ENCODE measurements at regions not wholly inside any gene's neighbourhood (a gene's known extent, or its start where the extent isn't known, plus 50 kb on each side); places are given as distances from the start of the nearest gene placed in this dataset.

- no peak overlapping the region for H3K4me3 ChIP-seq (ENCODE audit: low read length in 2 of 2)
- H2AK5ac ChIP-seq (ENCODE audit: low read depth, low read length), result no peak overlapping the region
- no peak overlapping the region for H2BK12ac ChIP-seq (ENCODE audit: low read length)
- no peak for DNase-seq (ENCODE audit: low spot score)
- H3K9ac ChIP-seq (ENCODE audit: low read depth, low read length, poor library complexity), result no peak overlapping the region
- H3K79me1 ChIP-seq (ENCODE audit: low read depth, low read length), result no peaks in the 10 kb centered on the region
- peaks cover 0 to 6% of the 10 kb centered on the region in 2 donors for H3K4me1 ChIP-seq (ENCODE audit: control insufficient read depth in 2 of 2, insufficient read depth in 1 of 2, low read depth in 1 of 2, low read length in 2 of 2)
- H4K8ac ChIP-seq (ENCODE audit: low read depth, low read length), result no peak overlapping the region
- no CpG with 5 or more reads among the region's 4 CpGs for WGBS, 2 donors (ENCODE audit: extremely low coverage in 2 of 2, insufficient read length in 2 of 2, insufficient replicate concordance in 1 of 2)
- no peak overlapping the region for H4K91ac ChIP-seq (ENCODE audit: low read depth, low read length, poor library complexity)
- H3K27me3 ChIP-seq (ENCODE audit: control insufficient read depth in 3 of 3, insufficient read depth in 3 of 3, low read depth in 1 of 3, low read length in 3 of 3), result no peaks in the 10 kb centered on the region
- H3K4me2 ChIP-seq (ENCODE audit: insufficient read depth, low read length, poor library complexity, severe bottlenecking), result no peak overlapping the region
- H2BK120ac ChIP-seq (ENCODE audit: low read depth, low read length), result no peak overlapping the region
- no peak overlapping the region for H2BK5ac ChIP-seq (ENCODE audit: low read length)
- H3K36me3 ChIP-seq (replicated peaks in 1 of 2; ENCODE audit: control insufficient read depth in 2 of 2, insufficient read depth in 2 of 2, low read length in 2 of 2), result no peaks in the 10 kb centered on the region
- no peaks in the 10 kb centered on the region for H3K9me3 ChIP-seq (replicated peaks in 1 of 2; ENCODE audit: control insufficient read depth in 2 of 2, insufficient read depth in 1 of 2, low read depth in 1 of 2, low read length in 2 of 2)
- H2AFZ ChIP-seq (ENCODE audit: low read length), result no peak overlapping the region
- no peak overlapping the region for H3K4ac ChIP-seq (ENCODE audit: low read length)
- H2BK15ac ChIP-seq (ENCODE audit: low read length), result no peak overlapping the region
- no peak overlapping the region for H3K23ac ChIP-seq (ENCODE audit: low read depth, low read length, poor library complexity)
- no peak overlapping the region for H3K27ac ChIP-seq (replicated peaks; ENCODE audit: low read length)
- H3K18ac ChIP-seq (ENCODE audit: low read length), result no peak overlapping the region
- no peak overlapping the region for H3K14ac ChIP-seq (ENCODE audit: low read length)
These were observed 122.9 kb upstream of the ADAMTSL1 start for GRCh38 chr9:18350995-18351595.

- Histone ChIP-seq H4K8ac (ENCODE audit: low read depth, low read length) (no peak overlapping the region), H3K27me3 (ENCODE audit: control insufficient read depth in 3 of 3, insufficient read depth in 3 of 3, low read depth in 1 of 3, low read length in 3 of 3) (no peaks in the 10 kb centered on the region), H3K14ac (ENCODE audit: low read length) (no peak overlapping the region), H2BK15ac (ENCODE audit: low read length) (no peak overlapping the region), H3K23ac (ENCODE audit: low read depth, low read length, poor library complexity) (no peak overlapping the region), H3K4me1 (ENCODE audit: control insufficient read depth in 2 of 2, insufficient read depth in 1 of 2, low read depth in 1 of 2, low read length in 2 of 2) (peaks cover 0 to under 1% of the 10 kb centered on the region in 2 donors), H3K4ac (ENCODE audit: low read length) (no peak overlapping the region), H2AK5ac (ENCODE audit: low read depth, low read length) (no peak overlapping the region), H3K36me3 (replicated peaks in 1 of 2; ENCODE audit: control insufficient read depth in 2 of 2, insufficient read depth in 2 of 2, low read length in 2 of 2) (no peaks in the 10 kb centered on the region), H3K4me3 (ENCODE audit: low read length in 2 of 2) (no peak overlapping the region), H2BK120ac (ENCODE audit: low read depth, low read length) (no peak overlapping the region), H3K9ac (ENCODE audit: low read depth, low read length, poor library complexity) (no peak overlapping the region), H2AFZ (ENCODE audit: low read length) (no peak overlapping the region), H2BK12ac (ENCODE audit: low read length) (no peak overlapping the region), H3K18ac (ENCODE audit: low read length) (no peak overlapping the region), H3K4me2 (ENCODE audit: insufficient read depth, low read length, poor library complexity, severe bottlenecking) (no peak overlapping the region), H3K9me3 (replicated peaks in 1 of 2; ENCODE audit: control insufficient read depth in 2 of 2, insufficient read depth in 1 of 2, low read depth in 1 of 2, low read length in 2 of 2) (no peaks in the 10 kb centered on the region), H3K79me1 (ENCODE audit: low read depth, low read length) (no peaks in the 10 kb centered on the region), H2BK5ac (ENCODE audit: low read length) (no peak overlapping the region), H3K27ac (replicated peaks; ENCODE audit: low read length) (no peak overlapping the region), H4K91ac (ENCODE audit: low read depth, low read length, poor library complexity) (no peak overlapping the region)
- DNase-seq (ENCODE audit: low spot score), result no peak
- WGBS, 2 donors (ENCODE audit: extremely low coverage in 2 of 2, insufficient read length in 2 of 2, insufficient replicate concordance in 1 of 2), result no CpG with 5 or more reads among the region's 3 CpGs
These were observed 121.2 kb upstream of the ADAMTSL1 start for GRCh38 chr9:18352711-18353110.

GRCh38 chr9:18353473-18353872 is 120.5 kb upstream of the ADAMTSL1 start:
- Histone ChIP-seq H3K27ac (replicated peaks; ENCODE audit: low read length) (no peak overlapping the region), H3K4ac (ENCODE audit: low read length) (no peak overlapping the region), H2AK5ac (ENCODE audit: low read depth, low read length) (no peak overlapping the region), H3K14ac (ENCODE audit: low read length) (no peak overlapping the region), H2AFZ (ENCODE audit: low read length) (no peak overlapping the region), H3K23ac (ENCODE audit: low read depth, low read length, poor library complexity) (no peak overlapping the region), H3K79me1 (ENCODE audit: low read depth, low read length) (no peaks in the 10 kb centered on the region), H2BK15ac (ENCODE audit: low read length) (no peak overlapping the region), H2BK5ac (ENCODE audit: low read length) (no peak overlapping the region), H3K4me1 (ENCODE audit: control insufficient read depth in 2 of 2, insufficient read depth in 1 of 2, low read depth in 1 of 2, low read length in 2 of 2) (no peaks in the 10 kb centered on the region), H3K18ac (ENCODE audit: low read length) (no peak overlapping the region), H4K8ac (ENCODE audit: low read depth, low read length) (no peak overlapping the region), H3K9ac (ENCODE audit: low read depth, low read length, poor library complexity) (no peak overlapping the region), H2BK120ac (ENCODE audit: low read depth, low read length) (no peak overlapping the region), H3K4me3 (ENCODE audit: low read length in 2 of 2) (no peak overlapping the region), H4K91ac (ENCODE audit: low read depth, low read length, poor library complexity) (no peak overlapping the region), H3K27me3 (ENCODE audit: control insufficient read depth in 3 of 3, insufficient read depth in 3 of 3, low read depth in 1 of 3, low read length in 3 of 3) (no peaks in the 10 kb centered on the region), H2BK12ac (ENCODE audit: low read length) (no peak overlapping the region), H3K36me3 (replicated peaks in 1 of 2; ENCODE audit: control insufficient read depth in 2 of 2, insufficient read depth in 2 of 2, low read length in 2 of 2) (no peaks in the 10 kb centered on the region), H3K4me2 (ENCODE audit: insufficient read depth, low read length, poor library complexity, severe bottlenecking) (no peak overlapping the region), H3K9me3 (replicated peaks in 1 of 2; ENCODE audit: control insufficient read depth in 2 of 2, insufficient read depth in 1 of 2, low read depth in 1 of 2, low read length in 2 of 2) (no peaks in the 10 kb centered on the region)
- DNase-seq (ENCODE audit: low spot score), result no peak

- H4K91ac ChIP-seq (ENCODE audit: low read depth, low read length, poor library complexity), result no peak overlapping the region
- H2BK12ac ChIP-seq (ENCODE audit: low read length), result no peak overlapping the region
- no peak overlapping the region for H2BK5ac ChIP-seq (ENCODE audit: low read length)
- H3K27me3 ChIP-seq (ENCODE audit: control insufficient read depth in 3 of 3, insufficient read depth in 3 of 3, low read depth in 1 of 3, low read length in 3 of 3), result no peaks in the 10 kb centered on the region
- no peak overlapping the region for H3K27ac ChIP-seq (replicated peaks; ENCODE audit: low read length)
- no peak overlapping the region for H3K14ac ChIP-seq (ENCODE audit: low read length)
- H3K4ac ChIP-seq (ENCODE audit: low read length), result no peak overlapping the region
- H3K36me3 ChIP-seq (replicated peaks in 1 of 2; ENCODE audit: control insufficient read depth in 2 of 2, insufficient read depth in 2 of 2, low read length in 2 of 2), result no peaks in the 10 kb centered on the region
- no CpG with 5 or more reads among the region's 1 CpG for WGBS, 2 donors (ENCODE audit: extremely low coverage in 2 of 2, insufficient read length in 2 of 2, insufficient replicate concordance in 1 of 2)
- DNase-seq (ENCODE audit: low spot score), result no peak
- H3K4me1 ChIP-seq (ENCODE audit: control insufficient read depth in 2 of 2, insufficient read depth in 1 of 2, low read depth in 1 of 2, low read length in 2 of 2), result no peaks in the 10 kb centered on the region
- no peak overlapping the region for H2AK5ac ChIP-seq (ENCODE audit: low read depth, low read length)
- no peaks in the 10 kb centered on the region for H3K79me1 ChIP-seq (ENCODE audit: low read depth, low read length)
- H3K23ac ChIP-seq (ENCODE audit: low read depth, low read length, poor library complexity), result no peak overlapping the region
- no peak overlapping the region for H2BK15ac ChIP-seq (ENCODE audit: low read length)
- H3K18ac ChIP-seq (ENCODE audit: low read length), result no peak overlapping the region
- no peak overlapping the region for H4K8ac ChIP-seq (ENCODE audit: low read depth, low read length)
- H2AFZ ChIP-seq (ENCODE audit: low read length), result no peak overlapping the region
- no peaks in the 10 kb centered on the region for H3K9me3 ChIP-seq (replicated peaks in 1 of 2; ENCODE audit: control insufficient read depth in 2 of 2, insufficient read depth in 1 of 2, low read depth in 1 of 2, low read length in 2 of 2)
- no peak overlapping the region for H3K4me3 ChIP-seq (ENCODE audit: low read length in 2 of 2)
- no peak overlapping the region for H2BK120ac ChIP-seq (ENCODE audit: low read depth, low read length)
- H3K4me2 ChIP-seq (ENCODE audit: insufficient read depth, low read length, poor library complexity, severe bottlenecking), result no peak overlapping the region
- H3K9ac ChIP-seq (ENCODE audit: low read depth, low read length, poor library complexity), result no peak overlapping the region
These were observed 116.6 kb upstream of the ADAMTSL1 start for GRCh38 chr9:18357321-18357720.
